LNCaP clone FGC (cell line): ENCODE measurements at regions not wholly inside any gene's neighbourhood (a gene's known extent, or its start where the extent isn't known, plus 50 kb on each side); places are given as distances from the start of the nearest gene placed in this dataset.
"Not testable (repeated sequence)": the region's sequence is repeated elsewhere in the genome, so short reads cannot be mapped to it uniquely, and the experiment has no call there.

Source experiments
- DNase-seq: peaks from one replicate; pipeline ENCODE4 v3.0.0-alpha.2; 2011; ENCODE audit warnings: low read depth
- H3K4me3 ChIP-seq: 2 replicates; pipeline ENCODE4 v1.5.1; 2011; ENCODE audit warnings: mild to moderate bottlenecking, low read depth, low read length, control low read depth
- TF ChIP-seq, protein P1 (sequence below): IDR thresholded peaks from 2 replicates; pipeline ENCODE4 v1.5.1; 2012; ENCODE audit warnings: mild to moderate bottlenecking; ENCODE audit not compliant: control insufficient read depth, insufficient read depth; ENCODE audit errors: extremely low read depth

DNA sequence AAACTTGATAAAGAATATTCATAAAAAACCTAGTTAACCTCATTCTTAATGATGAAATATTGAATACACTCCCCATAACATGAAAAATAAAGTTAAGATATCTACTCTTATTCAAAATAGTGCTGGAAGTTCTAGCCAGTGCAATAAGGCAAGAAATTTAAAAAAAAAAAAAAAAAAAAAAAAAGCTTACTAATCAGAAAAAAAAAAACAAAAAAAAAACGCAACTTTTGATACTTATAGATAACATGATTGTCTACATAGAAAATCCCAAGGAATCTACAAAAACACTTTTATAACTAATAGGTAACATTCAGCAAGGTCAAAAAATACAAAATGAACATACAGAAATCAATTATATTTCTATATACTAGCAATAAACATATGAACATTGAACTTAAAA is 515.6 kb downstream of the UQCRFS1 start:
- no peak for DNase-seq
- H3K4me3 ChIP-seq = no peak overlapping the region
- TF ChIP-seq, protein P1, sequence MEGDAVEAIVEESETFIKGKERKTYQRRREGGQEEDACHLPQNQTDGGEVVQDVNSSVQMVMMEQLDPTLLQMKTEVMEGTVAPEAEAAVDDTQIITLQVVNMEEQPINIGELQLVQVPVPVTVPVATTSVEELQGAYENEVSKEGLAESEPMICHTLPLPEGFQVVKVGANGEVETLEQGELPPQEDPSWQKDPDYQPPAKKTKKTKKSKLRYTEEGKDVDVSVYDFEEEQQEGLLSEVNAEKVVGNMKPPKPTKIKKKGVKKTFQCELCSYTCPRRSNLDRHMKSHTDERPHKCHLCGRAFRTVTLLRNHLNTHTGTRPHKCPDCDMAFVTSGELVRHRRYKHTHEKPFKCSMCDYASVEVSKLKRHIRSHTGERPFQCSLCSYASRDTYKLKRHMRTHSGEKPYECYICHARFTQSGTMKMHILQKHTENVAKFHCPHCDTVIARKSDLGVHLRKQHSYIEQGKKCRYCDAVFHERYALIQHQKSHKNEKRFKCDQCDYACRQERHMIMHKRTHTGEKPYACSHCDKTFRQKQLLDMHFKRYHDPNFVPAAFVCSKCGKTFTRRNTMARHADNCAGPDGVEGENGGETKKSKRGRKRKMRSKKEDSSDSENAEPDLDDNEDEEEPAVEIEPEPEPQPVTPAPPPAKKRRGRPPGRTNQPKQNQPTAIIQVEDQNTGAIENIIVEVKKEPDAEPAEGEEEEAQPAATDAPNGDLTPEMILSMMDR = no peak

DNA sequence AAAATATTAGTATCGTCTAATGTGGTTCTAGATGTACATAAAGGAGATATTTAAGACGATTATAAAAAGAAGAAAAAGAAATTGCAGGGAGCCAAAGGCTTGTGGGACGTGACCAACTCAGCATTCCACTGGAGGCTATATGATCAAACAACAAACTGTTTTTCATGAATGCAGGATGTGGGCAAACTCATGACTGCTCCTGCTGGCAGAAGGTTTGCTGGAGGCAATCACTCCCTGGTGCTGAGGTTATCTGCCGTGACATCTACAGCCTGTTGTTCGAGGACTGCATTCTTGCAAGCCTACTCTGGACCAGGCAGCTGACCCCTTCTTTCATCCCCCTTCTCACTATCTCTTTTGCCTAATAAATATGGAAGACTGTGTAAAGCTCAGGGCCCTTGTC is 518.1 kb downstream of the UQCRFS1 start:
- TF ChIP-seq, protein P1 = no peak
- DNase-seq = no peak
- H3K4me3 ChIP-seq = no peak overlapping the region

DNA sequence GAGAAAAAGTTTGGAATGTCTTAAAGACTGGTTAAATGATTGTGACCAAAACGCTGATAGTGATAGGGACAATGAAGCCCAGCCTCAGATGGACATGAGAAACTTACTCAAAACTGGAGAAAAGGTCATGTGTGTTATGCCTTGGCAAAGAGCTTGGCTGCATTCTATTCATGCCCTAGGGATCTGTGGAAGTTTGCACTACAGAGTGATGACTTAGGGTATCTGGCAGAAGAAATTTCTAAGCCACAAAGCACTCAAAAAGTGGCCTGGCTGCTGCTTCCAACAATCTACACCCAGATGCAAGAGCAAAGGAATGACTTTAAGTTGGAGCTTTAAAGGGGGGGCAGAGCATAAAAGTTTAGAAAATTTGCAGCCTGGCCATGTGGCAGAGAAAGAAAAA is 521.3 kb downstream of the UQCRFS1 start:
- TF ChIP-seq, protein P1 = no peak
- H3K4me3 ChIP-seq = no peak overlapping the region
- no peak for DNase-seq

DNA sequence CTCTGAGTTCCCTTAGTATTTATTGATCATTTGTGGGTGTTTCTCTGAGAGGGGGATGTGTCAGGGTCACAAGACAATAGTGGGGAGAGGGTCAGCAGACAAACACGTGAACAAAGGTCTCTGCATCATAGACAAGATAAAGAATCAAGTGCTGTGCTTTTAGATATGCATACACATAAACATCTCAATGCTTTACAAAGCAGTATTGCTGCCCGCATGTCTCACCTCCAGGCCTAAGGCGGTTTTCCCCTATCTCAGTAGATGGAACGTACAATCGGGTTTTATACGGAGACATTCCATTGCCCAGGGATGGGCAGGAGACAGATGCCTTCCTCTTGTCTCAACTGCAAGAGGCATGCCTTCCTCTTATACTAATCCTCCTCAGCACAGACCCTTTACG is 523.5 kb downstream of the UQCRFS1 start:
- not testable (repeated sequence) for H3K4me3 ChIP-seq, DNase-seq

DNA sequence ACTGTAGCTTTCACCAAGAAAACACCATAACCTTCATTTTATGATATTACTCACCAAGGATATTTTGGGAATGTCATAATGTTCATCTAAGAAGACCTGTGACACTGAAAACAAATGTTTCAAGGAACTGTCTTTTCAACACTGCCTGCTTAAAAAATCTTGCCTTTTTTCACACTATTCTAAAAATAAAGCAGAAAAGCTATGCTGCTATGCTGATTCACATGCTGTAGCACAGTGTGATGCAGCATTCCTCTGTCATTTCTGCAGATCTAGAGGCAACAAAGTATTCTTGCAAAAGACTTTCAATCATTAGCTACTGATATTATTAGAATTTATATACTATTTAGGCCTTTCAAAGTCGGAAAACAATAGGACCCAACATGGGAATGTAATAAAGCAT is 525.7 kb downstream of the UQCRFS1 start:
- no peak overlapping the region for H3K4me3 ChIP-seq
- DNase-seq = no peak
- TF ChIP-seq, protein P1 = no peak

DNA sequence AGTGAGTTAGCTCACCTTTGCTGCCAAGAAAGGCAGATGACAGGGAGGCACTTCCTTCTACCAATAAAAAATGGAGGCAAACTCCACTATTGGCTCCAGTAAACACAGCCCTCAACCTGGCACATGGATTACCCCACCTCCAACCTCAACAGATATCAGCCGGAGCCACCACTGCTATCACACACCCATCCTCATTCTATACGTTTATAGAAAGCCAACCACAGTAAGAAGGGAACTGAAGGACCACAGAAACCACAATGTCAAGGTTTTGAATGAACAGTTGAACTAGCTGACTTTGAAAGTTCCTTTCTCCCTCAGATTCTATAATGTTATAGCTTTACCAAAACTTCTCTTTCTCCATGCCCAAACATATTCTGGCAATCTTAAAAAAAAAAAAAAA is 526.2 kb downstream of the UQCRFS1 start:
- TF ChIP-seq, protein P1 = no peak
- H3K4me3 ChIP-seq = no peak overlapping the region
- DNase-seq = no peak

DNA sequence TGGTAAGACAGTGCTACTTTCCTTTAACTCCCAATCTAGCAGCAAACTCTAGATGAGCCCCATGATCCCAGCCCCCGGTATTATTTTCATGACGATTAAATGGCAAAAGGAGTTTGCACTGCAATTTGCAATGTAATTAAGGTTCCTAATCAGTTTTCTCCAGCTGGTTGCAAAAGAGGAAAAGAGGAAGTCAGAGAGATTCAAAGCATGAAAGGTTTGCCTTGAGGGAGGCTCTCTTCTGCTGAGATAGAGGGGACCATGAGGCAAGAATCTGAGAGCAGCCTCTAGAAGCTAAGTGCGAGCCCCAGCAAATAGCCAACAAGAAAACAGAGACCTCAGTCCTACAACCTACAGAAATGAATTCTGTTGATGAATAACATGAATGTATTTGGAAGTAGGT is 527.1 kb downstream of the UQCRFS1 start:
- H3K4me3 ChIP-seq = no peak overlapping the region
- DNase-seq = no peak
- TF ChIP-seq, protein P1 = no peak

DNA sequence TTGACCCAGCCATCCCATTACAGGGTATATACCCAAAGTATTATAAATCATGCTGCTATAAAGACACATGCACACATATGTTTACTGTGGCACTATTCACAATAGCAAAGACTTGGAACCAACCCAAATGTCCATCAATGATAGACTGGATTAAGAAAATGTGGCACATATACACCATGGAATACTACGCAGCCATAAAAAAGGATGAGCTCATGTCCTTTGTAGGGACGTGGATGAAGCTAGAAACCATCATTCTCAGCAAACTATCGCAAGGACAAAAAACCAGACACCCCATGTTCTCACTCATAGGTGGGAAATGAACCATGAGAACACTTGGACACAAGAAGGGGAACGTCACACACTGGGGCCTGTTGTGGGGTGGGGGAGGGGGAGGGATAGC is 527.9 kb downstream of the UQCRFS1 start:
- not testable (repeated sequence) for H3K4me3 ChIP-seq, DNase-seq
